Forelimb muscle (tissue), 1 donor: ENCODE measurements at regions not wholly inside any gene's neighbourhood (a gene's known extent, or its start where the extent isn't known, plus 50 kb on each side); places are given as distances from the start of the nearest gene placed in this dataset.
"Not testable (repeated sequence)": the region's sequence is repeated elsewhere in the genome, so short reads cannot be mapped to it uniquely, and the experiment has no call there.

Experiments
- DNase-seq: peaks from one replicate; pipeline ENCODE4 v3.0.0-alpha.2; 2013; ENCODE audit warnings: low read depth

DNA sequence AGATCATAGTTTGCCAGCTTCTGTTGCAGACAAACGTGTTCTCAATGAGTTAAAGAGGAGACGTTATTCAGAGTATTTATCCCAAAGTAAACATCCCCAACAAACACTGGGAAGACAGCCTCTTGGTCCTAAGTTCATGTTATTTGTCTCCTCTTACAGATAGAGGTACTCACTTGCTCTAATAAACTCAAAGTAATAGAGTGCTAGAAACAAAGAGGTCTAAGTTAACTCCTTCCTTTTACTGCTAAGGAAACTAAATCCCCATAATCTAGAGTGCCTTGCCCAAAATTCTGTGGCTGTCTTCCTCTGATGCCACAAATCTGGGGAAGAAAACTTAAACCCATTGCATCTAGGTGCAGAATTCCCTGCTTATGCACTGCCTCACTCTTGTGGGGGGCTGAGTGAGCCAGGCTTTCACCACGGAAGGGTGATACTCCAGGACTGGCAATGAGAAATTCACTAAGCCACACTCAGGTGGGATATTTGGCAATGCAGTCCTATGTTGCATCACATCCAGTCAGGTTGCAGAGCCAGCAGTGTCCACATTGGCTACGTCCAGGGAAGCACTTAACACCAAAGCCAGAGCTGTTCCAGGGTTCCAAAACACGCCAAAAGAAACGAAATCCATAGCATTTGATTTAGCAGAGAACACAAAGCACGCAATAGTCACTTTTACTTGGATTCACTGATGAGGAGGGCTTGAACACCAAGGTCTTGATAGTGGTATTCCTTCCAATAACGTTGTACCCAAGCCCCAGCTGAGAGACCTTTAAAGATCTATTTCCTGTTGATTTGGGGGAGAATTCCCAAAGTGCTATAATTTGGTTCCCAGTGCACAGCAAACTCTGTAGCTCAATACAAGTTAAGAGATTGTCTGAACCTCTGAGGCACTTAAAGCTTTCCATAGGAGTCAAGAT is 81.0 kb upstream of the FOXQ1 start:
- no peak for DNase-seq

DNA sequence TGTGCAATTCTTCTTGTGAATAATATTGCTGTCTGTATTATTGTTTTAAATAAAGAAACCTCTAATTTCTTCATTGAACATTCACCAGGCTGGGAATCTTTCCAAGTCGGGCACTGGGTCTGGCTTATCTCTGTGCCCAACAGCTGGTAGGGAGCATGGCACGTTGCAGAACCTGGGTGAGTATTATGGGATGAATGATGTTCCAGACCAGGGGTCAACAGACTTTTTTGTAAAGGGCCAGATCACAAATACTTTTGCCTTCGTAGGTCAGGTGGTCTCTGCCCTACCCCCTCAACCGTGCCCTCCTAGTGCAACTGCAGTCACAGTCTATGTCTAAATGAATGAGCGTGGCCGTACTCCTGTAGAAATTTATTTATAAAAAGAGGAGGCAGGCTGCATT is 81.6 kb upstream of the FOXQ1 start:
- DNase-seq: no peak

DNA sequence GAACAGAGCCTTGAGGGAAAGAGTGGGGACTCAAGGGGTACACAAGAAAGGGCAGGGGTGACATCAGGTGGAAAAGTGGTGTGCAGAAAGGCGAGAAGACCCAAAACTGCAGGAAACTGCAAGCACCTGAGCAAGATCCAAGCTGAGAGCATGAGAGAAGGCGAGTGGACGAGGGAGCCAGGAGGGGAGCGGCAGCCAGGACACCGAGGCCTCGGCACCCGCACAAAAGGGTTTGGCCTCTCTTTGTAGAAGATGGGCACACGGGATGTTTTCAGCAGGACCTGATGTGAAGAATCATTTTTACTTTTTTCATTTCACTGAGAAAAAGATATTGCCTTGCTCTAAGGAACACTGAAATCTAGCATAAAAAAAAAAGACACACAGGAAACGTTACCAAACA is 82.1 kb upstream of the FOXQ1 start:
- no peak for DNase-seq

DNA sequence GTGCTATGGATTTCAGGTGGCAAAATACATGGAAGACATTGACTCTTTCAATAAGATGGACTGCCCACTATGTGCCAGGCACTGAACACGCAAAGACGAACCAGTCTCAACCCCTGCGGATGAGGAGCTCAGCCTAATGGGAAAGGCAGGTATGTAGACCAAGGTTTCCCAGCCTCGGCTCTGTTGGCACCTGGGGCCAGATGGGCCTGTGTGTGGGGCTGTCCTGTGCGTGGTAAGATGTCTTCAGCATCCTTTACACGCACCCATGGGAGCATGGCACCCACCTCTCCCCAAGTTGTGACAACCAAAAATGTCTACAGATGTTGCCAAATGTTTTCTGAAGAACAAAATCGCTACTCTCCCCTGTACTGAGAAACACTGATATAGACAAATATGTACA is 82.6 kb upstream of the FOXQ1 start:
- DNase-seq: no peak

DNA sequence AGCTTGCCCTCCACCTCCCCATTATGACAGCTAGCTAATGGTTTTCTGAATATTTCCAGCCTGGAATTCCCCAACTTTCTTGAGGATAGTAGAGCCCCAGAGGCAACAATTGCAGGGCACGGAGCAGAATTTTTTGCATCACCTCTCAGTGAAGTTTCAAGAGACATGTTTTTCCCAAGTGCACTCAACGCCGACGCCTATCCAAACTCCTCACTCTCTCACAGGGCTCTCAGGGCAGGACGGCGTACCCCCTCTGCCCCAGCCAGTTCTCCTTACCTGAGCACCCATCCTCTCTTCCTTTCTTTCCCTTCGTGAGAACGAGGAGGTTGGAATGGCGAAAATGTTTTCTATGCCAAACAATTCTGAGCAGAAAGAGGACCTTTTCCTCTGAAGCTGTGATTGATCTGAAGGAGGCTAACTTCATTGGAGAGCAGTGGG is 83.1 kb upstream of the FOXQ1 start:
- DNase-seq: no peak

DNA sequence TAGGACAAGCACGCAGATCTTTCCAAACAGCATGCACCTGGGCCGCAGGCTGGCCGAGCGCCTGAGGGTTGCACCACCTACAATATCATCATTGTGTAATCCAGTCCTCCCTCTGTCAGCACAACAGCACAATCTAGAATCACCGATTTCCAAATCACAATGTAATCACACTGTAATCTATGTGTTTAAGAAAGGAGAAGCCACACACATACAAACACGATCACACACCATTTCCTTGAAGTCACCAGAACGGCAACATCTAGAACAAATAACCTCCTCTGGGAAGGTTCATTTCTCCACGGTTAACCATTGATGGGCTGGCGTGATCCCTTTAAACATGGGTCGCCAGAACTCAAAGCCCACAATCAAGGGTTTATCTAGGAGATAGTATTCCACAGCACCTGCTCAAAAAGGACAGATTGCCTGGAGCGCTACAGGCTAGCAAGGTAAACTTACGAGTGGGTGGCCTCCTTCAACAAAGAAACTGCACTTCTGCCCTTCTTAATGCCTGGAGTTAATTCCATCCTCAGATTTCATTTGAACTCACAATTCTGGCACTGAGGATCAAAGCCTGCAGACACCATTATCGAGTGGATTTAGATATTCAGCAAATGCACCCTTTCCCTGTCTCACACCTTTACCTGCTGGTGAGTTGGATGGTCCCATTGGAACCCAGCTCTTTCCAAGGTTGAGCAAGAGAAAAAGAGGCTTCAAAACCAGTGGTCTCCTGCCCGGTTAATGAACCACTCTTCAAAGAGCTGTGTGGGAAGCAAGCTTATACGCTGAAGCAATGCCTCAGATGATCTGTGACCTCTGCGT is 83.8 kb upstream of the FOXQ1 start:
- no peak for DNase-seq

DNA sequence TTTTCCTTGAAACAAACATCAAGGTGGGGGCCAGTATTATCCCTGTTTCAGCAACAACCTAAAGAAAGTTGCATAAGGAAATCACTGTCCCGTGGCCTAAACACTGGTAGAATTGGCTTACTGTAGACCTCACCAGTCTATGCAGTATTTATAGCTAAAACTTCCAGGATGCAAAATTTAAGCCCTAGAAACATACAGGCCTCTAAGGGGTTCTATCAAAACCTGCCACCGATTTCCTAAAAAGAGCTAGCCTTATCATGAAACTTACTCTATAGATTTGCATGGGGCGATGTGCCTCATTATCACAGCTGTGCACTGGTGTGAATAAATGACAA is 84.3 kb upstream of the FOXQ1 start:
- DNase-seq: no peak

DNA sequence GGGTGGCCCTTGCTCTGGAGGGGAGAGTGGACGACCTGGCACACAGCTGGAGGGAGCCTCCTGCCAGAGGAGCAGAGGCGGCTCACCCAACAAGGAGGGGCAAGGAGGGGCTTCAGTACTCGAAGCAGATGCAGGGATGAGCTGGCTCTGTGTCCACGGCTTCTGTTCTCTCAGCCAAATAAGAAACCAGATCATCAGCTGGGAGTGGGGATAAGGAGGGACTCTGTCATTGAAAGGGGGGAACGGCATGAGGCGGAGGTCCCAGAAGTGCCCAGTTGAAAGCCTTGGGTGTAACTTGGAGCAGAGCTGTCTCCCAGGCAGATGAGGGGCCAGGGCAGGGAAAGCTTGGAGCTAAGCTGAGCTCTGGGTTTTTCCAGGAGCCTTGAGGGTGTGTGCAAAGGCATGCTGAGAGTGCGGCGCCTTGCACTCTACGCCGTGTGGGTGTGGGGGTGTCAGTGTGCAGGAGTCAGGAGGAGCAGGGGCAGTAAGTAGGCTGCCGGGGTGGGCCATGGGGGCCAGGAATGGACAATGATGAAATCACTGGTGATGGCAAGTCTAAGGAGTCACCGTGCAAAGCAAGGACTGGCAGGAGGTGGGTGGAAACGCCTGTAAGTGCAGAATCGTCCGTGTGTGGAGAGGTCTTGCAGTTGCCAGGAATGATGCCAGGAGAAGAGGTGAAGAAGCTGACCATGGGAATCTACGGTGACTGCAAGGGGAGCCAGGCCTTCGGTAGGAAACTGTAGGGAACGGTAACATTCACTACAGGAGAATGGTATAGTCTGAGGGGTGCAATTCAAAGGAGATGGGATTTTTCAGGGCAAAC is 85.4 kb upstream of the FOXQ1 start:
- DNase-seq: no peak

DNA sequence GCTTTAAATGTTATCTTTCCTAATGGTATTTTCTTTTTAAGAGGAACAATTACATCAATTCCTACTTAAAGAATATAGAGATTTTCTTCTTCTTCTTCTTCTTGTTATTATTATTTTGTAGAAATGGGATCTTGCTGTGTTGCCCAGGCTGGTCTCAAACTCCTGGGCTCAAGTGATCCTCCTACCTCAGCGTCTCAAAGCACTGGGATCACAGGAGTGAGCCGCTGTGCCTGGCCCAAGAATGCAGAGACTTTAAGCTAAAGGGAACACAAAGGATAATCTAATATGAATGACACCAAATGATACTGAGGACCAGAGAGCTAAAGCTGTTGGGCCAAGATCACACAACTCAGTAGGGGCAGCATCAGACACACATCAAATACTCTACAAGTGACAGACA is 87.4 kb upstream of the FOXQ1 start:
- DNase-seq: no peak

DNA sequence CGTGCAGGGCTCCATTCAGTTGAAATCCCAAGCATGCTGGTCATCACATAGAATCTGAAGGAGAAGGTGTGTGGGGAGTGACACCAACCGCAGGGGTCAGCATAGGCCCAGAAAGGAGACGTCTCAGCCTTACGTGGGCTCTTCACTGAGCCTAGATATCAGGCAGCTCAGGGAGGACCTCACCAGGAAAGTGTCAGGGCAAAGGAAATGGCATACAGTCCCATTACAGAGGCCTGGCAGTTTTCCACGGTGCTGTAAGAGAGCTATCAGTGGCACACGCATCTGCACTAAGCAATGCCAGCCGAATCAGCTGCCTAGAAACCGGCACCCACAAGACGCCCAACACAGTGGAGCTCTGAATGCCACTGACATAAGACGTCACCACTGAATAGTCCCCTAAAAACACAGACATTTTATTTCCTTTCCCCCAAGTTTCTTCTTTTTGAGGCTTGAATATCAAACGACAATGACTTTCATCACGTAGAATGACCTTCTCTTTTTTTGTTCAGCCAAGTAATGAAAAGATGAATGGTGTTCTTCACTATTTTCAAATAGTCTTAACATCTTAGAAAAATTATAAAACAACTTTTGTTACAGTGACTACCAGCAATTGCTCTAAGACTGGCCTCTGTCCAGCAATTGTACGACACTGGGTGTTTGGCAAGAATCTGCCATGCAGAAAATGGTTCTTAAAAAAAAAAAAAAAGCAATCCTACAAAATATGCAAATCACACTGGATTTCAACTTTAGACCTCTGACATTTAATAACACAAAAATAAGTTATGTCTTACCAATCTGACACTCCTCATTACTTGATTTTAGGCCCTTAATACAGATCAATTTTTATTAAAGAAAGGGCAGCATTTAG is 88.9 kb upstream of the FOXQ1 start:
- no peak for DNase-seq

DNA sequence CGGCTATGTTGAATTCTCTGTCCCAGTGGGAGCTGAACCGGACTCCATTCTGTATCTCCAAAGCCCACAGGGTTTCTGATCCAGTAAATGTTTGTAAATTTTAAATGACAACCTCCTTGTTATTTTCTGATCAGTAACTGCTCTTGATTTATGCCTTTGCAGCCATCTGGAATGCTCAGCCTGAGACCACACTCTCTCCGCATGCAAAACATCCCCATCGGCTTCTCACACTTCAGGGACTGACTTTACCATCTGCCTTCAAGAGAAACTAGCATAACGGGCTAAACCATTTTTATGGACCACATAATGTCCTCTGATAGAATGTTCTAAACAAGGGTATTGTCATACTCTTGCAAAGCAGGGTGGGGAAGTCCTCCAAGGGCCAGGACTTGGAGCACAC is 94.5 kb upstream of the FOXQ1 start:
- DNase-seq: no peak

DNA sequence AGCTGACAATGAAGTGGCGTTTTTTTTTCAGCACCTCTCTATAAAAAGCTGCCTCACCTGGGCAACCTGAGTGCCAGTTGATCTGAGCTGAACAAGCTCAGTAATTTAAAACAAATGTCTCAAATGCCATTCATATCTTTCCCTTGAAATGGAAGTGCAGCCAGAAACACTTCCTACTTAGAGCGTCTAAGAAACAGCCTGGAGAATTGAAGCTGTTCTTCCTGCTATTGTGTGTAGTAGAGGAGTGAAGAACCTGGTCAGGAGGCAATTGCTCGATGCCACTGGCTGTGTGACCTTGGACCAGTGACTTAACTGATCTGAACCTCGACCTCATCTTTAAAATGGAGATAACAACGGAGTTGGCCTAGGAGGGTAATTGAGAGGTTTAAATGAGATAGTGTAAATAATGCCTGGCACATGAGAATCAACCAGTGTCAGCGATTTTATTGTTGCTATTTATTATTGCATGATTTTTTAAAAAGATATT is 95.4 kb upstream of the FOXQ1 start:
- DNase-seq: no peak

DNA sequence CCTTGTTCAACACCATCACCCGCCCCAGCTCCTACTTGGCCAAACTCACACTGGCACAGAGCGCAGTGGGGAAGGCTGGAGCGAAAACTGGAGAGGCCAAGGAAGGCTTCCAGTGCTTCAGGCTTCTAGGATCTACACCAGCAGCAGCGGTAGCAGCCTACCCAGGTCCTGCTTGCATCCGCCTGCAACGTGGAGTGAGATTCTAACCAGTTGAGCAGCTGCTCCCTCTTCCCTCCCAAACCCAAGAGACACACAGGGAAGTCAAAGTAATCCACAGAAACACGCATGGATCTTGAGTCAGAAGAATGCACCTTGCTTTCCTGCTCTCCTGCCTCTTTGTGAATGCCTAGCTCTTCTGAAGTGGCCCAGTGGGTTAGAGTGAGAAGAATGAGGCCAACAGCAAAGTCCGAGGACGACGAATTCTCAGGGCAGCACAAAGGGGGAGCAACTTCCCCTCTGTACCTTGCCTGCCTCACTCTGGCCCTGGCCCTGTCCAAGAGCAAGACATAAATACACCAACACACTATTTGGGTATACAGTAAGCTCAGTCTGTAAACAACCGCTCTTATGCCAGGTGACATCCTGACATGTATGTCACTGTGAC is 95.9 kb upstream of the FOXQ1 start:
- DNase-seq: no peak

DNA sequence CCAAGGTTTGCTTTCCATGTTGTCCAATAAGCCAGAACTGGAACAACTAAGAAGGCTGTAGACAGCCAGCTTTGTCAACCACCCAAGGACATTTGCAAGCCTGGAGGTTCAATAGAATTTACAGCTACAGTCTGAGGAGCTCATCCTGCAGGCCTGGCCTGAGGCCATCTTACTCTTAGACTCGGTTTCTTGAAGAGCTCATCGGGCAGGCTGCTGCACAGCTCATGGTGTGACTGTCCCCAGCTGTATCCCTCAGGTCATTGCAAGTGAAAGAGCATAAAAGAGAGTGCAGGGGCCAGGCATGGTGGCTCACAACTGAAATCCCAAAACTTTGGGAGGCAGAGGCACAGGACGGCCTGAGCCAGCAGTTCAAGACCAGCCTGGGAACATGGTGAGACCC is 96.9 kb upstream of the FOXQ1 start:
- DNase-seq: no peak

DNA sequence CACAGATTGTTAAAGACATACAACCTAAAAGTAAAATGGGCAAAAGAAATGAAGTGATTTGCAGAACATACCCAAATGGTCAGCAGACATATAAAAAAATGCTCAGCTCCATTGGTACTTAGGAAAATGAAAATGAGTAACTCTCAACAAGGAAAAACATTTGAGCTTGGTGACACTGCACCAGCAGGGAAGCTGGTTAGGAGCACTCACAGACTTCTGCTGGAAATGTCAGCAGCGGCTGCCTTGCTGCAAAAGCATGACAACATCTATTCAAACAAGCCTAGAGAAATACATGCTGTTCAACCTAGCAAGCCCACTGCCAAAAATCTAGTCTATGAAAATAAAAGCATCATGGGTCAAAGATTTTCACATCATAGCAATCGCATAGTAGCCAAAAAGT is 99.0 kb upstream of the FOXQ1 start:
- DNase-seq: no peak

DNA sequence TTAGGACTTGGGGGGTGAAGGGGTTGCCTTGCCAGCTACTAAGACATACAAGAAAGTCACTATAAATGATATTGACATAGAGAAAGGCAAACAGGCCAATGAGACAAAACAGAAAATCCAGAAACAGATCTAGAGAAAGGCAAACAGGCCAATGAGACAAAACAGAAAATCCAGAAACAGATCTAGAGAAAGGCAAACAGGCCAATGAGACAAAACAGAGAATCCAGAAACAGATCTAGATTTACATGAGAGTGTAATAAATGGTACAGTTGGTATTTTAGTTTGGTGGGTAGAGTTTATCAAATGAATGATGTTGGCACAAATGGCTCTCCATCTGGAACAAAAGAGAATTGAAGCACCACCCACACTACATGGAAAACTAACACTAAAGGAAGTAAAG is 99.8 kb upstream of the FOXQ1 start:
- not testable (repeated sequence) for DNase-seq

DNA sequence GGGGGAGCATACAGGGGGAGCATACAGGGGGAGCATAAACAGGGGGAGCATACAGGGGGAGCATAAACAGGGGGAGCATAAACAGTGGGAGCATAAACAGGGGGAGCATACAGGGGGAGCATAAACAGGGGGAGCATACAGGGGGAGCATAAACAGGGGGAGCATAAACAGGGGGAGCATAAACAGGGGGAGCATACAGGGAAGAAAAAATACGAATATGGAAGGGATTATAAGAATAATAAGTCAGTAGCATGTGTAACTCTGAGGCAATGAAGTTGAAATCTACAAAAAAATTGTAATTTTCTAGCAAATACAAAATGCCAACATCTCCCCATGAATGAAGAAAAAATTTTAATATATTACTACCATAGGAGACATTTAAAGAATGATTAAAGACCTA is 101.3 kb upstream of the FOXQ1 start:
- DNase-seq: not testable (repeated sequence)

DNA sequence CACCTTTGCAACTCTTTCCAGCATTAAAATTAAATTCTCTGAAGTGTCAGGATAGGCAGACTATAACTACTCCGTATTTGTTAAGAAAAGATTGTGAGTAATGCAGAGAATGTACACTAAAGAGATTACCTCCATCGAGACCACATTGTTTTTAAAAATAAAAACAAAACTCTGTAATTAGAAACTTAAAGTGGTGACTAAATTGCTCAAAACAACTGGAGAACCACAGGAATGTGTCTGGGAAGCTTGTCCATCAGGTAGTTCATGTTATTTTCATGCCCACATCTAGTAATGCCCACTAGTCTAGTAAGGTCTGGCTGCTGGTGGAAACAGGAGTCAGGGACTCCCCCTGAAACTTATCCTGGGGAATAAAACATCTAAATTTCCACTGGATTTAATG is 103.0 kb upstream of the FOXQ1 start:
- no peak for DNase-seq

DNA sequence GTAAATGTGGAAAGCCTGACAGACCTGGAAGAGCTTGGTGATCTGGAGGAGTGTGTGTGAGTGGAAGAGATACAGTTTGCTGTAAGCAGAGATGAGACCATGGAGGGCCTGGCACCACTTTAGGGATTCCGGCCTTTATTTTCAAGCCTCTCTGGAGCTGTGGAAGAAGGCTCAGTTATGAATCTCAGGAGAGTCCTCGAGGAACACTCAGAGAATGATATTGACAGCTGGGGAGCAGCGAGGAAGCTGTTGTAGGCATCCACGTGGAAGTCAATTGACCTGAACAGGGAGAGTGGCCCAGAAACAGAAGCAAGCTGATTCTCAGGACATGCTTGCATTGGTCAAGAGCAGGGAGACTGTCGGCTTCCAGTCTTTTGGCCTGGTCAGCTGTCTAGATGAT is 108.4 kb upstream of the FOXQ1 start:
- no peak for DNase-seq

DNA sequence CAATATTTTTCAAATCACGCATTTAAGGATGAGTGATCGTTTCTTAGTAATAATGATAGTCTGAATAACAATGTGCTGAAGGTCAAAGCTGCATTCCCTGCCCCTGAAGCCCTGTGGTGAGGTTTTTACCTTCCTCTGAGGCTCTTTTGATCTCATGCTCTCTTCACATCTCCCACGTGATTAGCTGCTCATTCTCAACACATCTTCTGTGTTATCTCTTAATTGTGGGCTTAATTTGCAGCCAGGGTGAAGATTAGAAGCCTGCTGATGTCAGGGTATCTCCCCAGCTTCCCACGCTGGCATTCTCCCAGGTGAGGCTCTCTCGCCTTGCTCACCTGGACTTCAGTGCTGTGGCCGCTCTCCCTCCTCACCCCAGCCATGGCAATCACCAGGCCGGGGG is 109.7 kb upstream of the FOXQ1 start:
- no peak for DNase-seq
